AG04449 (cell line): ENCODE measurements at regions not wholly inside any gene's neighbourhood (a gene's known extent, or its start where the extent isn't known, plus 50 kb on each side); places are given as distances from the start of the nearest gene placed in this dataset.
"Not testable (repeated sequence)": the region's sequence is repeated elsewhere in the genome, so short reads cannot be mapped to it uniquely, and the experiment has no call there.

Source experiments
- CTCF ChIA-PET: fragments of 350-600 bp; formaldehyde crosslinking; extraction: SDS; loops from one replicate; lab custom pipeline; 2021; ENCODE audit warnings: antibody characterized with exemption; lab: Yijun Ruan, JAX
- POLR2A ChIA-PET: fragments of 400-600, 350-600 bp; formaldehyde crosslinking; extraction: SDS; loops from one replicate; lab custom pipeline; 2020; ENCODE audit warnings: antibody characterized with exemption, inconsistent platforms; lab: Yijun Ruan, JAX
- DNase-seq: peaks from one replicate; pipeline ENCODE4 v3.0.0-alpha.2; 2010; ENCODE audit warnings: low read depth, low spot score
- H3K4me3 ChIP-seq: 2 replicates; pipeline ENCODE4 v1.5.1; 2011; ENCODE audit warnings: low read depth, mild to moderate bottlenecking, control low read depth, low read length
- TF ChIP-seq, protein P1 (sequence below): IDR thresholded peaks from one replicate; pipeline ENCODE4 v1.5.1; 2011; ENCODE audit warnings: mild to moderate bottlenecking, moderate library complexity, low read length, control low read depth, inconsistent platforms; ENCODE audit not compliant: insufficient read depth; ENCODE audit errors: missing control alignments

DNA sequence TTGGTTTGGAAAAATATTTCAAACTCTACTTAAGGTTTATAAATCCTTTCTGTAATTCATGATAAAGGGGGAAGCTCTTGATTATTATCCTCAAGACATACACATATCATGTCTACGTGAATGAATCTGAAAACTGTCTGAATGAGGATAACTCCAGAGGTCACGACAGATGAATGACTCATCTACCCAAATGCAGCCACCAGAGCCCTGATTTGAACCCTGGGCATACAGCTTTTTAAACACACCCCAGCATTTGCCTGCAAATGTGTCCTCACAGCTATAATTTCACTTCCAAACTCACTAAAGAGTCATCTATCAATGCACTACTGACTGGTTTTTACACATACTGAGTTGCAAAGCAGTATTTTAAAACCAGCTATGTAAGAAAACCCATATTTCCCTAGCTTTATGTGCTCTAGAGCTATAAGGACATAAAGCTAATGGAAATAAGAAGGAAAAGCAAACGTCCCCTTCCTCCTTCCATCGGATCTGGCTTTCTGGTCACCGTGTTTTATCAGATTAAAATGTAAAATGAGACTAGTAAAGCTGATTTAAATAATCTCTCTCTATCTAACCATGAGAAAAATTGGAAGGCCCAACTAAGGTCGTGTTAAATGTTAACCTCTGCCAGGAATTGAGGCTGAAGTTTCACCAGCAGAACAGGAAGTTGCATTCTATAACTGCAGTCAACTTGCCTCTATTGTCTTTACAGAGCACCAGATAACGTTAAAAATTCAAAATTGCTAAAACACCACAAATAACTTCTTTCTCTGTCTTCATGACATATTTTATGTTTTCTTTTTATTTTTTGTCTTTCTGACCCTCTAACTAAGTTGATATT lies 63.1 kb upstream of the SPP1 start:
- TF ChIP-seq, protein P1, sequence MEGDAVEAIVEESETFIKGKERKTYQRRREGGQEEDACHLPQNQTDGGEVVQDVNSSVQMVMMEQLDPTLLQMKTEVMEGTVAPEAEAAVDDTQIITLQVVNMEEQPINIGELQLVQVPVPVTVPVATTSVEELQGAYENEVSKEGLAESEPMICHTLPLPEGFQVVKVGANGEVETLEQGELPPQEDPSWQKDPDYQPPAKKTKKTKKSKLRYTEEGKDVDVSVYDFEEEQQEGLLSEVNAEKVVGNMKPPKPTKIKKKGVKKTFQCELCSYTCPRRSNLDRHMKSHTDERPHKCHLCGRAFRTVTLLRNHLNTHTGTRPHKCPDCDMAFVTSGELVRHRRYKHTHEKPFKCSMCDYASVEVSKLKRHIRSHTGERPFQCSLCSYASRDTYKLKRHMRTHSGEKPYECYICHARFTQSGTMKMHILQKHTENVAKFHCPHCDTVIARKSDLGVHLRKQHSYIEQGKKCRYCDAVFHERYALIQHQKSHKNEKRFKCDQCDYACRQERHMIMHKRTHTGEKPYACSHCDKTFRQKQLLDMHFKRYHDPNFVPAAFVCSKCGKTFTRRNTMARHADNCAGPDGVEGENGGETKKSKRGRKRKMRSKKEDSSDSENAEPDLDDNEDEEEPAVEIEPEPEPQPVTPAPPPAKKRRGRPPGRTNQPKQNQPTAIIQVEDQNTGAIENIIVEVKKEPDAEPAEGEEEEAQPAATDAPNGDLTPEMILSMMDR, result no peak
- no peak overlapping the region for H3K4me3 ChIP-seq
- DNase-seq, result no peak
- ChIA-PET POLR2A (no interaction called here), CTCF (no interaction called here)

DNA sequence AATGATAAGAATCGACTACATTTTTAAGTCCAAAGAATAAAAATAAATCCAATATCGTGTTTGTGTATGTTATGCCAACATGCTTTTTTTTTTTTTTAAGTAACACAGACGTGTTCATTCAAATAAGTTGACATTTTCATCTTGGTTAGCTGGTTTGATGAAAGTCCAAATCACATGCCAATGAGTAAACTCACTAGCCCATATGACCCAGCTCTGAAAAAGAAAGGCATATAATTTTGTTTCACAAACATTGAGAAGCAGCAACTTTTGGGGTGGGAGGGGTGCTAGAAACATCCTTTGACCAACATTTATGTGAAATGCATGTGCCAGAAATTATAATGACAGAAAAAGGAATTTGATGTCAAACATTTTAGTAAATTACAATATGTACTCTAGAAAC lies 61.6 kb upstream of the SPP1 start:
- POLR2A ChIA-PET, result no interaction called here
- DNase-seq, result no peak
- TF ChIP-seq, protein P1, result no peak
- no peak overlapping the region for H3K4me3 ChIP-seq
- CTCF ChIA-PET, result no interaction called here

DNA sequence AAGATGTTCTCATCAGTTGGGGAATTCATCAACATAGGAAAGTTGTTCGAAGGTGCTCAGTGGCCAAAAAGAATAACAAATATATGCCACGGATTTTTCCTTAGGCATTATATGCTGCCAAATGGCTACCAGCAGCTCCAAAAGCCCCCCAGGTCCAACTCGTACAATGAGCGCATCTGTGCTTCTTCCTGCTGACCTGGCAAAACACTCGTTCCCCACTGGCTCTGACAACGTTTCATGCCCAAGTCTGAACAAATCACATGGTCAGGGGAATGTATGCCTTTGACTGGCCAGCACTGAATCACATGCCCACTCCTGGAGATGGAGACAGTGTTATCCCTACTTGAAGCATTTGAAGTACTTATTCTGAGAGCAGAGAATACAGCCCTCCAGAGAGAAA lies 59.9 kb upstream of the SPP1 start:
- DNase-seq, result no peak
- ChIA-PET POLR2A (no interaction called here), CTCF (no interaction called here)
- TF ChIP-seq, protein P1, result no peak
- H3K4me3 ChIP-seq, result no peak overlapping the region

DNA sequence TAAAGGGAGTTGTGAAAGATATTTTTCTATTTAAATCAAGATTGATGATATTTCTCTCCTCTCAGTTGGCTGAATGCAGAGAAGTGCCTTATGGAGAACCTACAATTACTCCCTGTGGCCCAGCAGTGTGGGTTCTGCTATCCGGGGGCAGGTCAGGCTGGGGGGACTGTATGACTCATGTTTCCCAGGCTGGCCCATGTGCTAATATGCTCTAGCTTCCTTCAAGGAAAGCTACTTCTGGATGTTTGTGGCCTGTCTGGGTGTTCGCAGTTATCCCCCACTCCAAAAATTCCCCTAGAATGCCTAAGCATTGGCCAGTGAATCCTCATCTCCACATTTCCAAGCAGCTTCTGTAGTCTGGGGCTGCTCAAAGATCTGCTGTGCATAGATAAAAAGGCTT lies 58.9 kb upstream of the SPP1 start:
- DNase-seq, result no peak
- ChIA-PET POLR2A (interaction anchor here (0.7 kb wide), 1 partner anchor 24 kb away, joined by 3 read pairs; no protein-coding TSS in a partner anchor), CTCF (no interaction called here)
- TF ChIP-seq, protein P1, result no peak
- H3K4me3 ChIP-seq, result no peak overlapping the region

DNA sequence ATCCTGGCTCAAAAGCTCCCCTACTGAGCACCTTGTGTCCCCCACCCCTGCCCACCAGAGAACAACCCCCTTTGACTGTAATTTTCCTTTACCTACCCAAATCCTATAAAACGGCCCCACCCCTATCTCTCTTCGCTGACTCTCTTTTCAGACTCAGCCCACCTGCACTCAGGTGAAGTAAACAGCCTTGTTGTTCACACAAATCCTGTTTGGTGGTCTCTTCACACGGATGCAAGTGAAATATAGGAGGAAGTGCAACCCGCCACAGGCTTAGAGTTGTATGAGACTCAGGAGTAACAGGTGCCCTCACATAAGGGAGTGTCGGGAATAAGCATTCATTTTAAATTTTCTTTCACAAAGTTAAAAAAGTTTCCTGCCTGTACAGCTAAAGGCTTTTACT lies 57.6 kb upstream of the SPP1 start:
- DNase-seq, POLR2A ChIA-PET, H3K4me3 ChIP-seq, CTCF ChIA-PET: not testable (repeated sequence)

DNA sequence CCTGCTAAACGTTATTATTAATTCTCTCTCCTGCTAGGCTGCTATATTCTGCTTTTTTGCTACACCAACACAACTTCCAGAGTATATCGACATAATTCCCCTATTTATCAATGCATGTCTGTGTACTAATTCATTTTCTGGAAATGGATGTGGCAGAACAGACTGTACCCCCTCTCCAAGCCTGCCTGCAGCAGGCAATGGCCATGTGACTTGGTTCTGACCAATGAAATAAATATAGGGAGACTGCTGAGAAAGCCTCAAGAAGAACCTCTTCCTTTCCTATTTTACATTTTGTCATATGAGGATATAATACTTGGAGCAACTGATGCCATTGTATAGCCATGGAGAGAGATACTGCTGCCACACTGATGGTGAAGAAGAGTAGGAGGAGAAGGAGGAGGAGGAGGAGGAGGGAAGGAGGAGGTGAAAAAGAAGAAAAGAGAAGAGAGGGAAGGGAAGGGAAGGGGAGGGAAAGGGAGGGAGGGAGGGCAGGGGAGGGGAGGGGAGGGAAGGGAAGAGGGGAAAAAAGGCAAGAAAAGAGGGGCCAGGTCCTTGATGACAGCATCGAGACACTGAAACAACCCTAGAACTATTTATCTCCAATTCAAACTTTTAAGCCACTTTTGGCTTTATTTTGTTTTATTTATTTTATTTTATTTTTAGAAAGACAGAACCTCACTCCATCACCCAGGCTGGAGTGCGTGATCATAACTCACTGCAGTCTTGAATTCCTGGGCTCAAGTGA lies 57.0 kb upstream of the SPP1 start:
- ChIA-PET CTCF (no interaction called here), POLR2A (no interaction called here)
- TF ChIP-seq, protein P1, result no peak
- no peak for DNase-seq
- H3K4me3 ChIP-seq, result no peak overlapping the region

DNA sequence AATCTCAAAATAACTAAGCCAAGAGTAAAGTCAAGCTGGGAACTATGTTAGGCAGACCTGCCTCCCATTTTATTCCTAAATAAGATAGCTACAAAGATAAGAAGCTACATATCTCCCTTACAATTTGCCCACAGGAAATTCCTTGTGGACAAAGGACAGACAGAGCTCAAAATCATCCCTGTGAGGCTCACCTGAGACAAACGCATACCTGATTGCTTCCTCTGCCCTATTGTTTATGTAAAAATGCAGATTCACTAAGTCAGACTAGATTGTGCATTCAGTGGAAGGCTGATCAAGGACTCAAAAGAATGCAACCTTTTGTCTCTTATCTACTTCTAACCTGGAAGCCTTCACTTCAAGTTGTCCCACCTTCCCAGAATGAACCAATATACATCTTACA lies 56.2 kb upstream of the SPP1 start:
- DNase-seq, CTCF ChIA-PET, H3K4me3 ChIP-seq, POLR2A ChIA-PET: not testable (repeated sequence)
